ENCODE measurements at regions not wholly inside any gene's neighbourhood (a gene's known extent, or its start where the extent isn't known, plus 50 kb on each side); places are given as distances from the start of the nearest gene placed in this dataset.

- dilution Hi-C loops (cut with HindIII; ENCODE audit: low sequenced_read_pairs, unreplicated experiment) (no loop called here), in situ Hi-C loops (cut with MboI; ENCODE audit: low sequenced_read_pairs) (loop anchor here (25.0 kb wide), 1 partner anchor 816 kb away; no protein-coding TSS in a partner anchor), intact Hi-C loops (cut with micrococcal nuclease) (no loop called here)
- Histone ChIP-seq H3K18ac (ENCODE audit: low read depth, low read length) (no peak overlapping the region), H4K20me1 (ENCODE audit: insufficient read depth, low read length) (no peaks in the 10 kb centered on the region), H3K4me3 (ENCODE audit: insufficient read depth, low read depth, low read length) (no peak overlapping the region), H3K4me2 (ENCODE audit: low read depth, low read length) (no peak overlapping the region), H2BK20ac (ENCODE audit: low read depth, low read length) (no peak overlapping the region), H2BK15ac (ENCODE audit: low read depth, low read length) (no peak overlapping the region), H3K56ac (ENCODE audit: extremely low read depth, insufficient read depth, low read length) (no peak overlapping the region), H2BK5ac (ENCODE audit: low read depth, low read length, poor library complexity, severe bottlenecking) (no peak overlapping the region), H3K36me3 (ENCODE audit: control insufficient read depth, insufficient read depth, low read length) (no peaks in the 10 kb centered on the region), H3K27me3 (ENCODE audit: control insufficient read depth, insufficient read depth, low read length) (peaks cover 40% of the 10 kb centered on the region), H2AK9ac (replicated peaks; ENCODE audit: low read depth, low read length, poor library complexity) (no peak overlapping the region), H3K23ac (ENCODE audit: low read depth, low read length) (no peak overlapping the region), H3K9me1 (ENCODE audit: insufficient read depth, low read length) (no peaks in the 10 kb centered on the region), H2AFZ (replicated peaks; ENCODE audit: low read length, poor library complexity) (no peak overlapping the region), H4K91ac (ENCODE audit: insufficient read depth, low read depth, low read length) (no peak overlapping the region), H4K8ac (ENCODE audit: low read depth in 2 of 2, low read length in 2 of 2) (no peak overlapping the region), H3K79me1 (ENCODE audit: low read depth in 1 of 2, low read length in 2 of 2) (no peaks in the 10 kb centered on the region), H2AK5ac (ENCODE audit: low read depth, low read length) (no peak overlapping the region), H3K4me1 (ENCODE audit: control insufficient read depth, insufficient read depth, low read length) (no peaks in the 10 kb centered on the region), H3K27ac (ENCODE audit: insufficient read depth, low read length) (no peak overlapping the region), H3K4ac (ENCODE audit: low read depth, low read length) (no peak overlapping the region), H3K14ac (replicated peaks; ENCODE audit: low read depth, low read length) (no peak overlapping the region), H2BK120ac (ENCODE audit: low read depth, low read length) (no peak overlapping the region), H3K9ac (ENCODE audit: low read depth, low read length) (no peak overlapping the region), H4K5ac (ENCODE audit: low read depth, low read length) (no peak overlapping the region), H3K9me3 (ENCODE audit: control insufficient read depth, insufficient read depth, low read length) (no peaks in the 10 kb centered on the region)
- WGBS, 2 experiments (ENCODE audit: extremely low coverage in 2 of 2, insufficient read length in 1 of 2), result no CpG with 5 or more reads among the region's 2 CpGs
- ChIA-PET POLR2A (ENCODE audit: unreplicated experiment) (no interaction called here), CTCF (no interaction called here)
- TF ChIP-seq CHD1 (IDR thresholded peaks at IDR 0.05; ENCODE audit: low read depth, low read length) (no peak), CEBPB (IDR thresholded peaks at IDR 0.05; ENCODE audit: low read depth, low read length) (no peak), MAZ (IDR thresholded peaks at IDR 0.05; ENCODE audit: borderline replicate concordance, low read depth, low read length) (no peak), RAD21 (IDR thresholded peaks at IDR 0.05; ENCODE audit: low read length) (no peak), BHLHE40 (IDR thresholded peaks at IDR 0.05; ENCODE audit: low read depth, low read length) (no peak), ELK1 (IDR thresholded peaks at IDR 0.05; ENCODE audit: borderline replicate concordance, low read depth, low read length) (no peak), SMC3 (IDR thresholded peaks at IDR 0.05; ENCODE audit: low read depth, low read length) (no peak), CTCF (conservative IDR thresholded peaks at IDR 0.05; ENCODE audit: low read depth, low read length) (no peak), FOS (IDR thresholded peaks at IDR 0.05; ENCODE audit: low read depth, low read length) (no peak), NFE2L2 (IDR thresholded peaks at IDR 0.05; ENCODE audit: low read depth, low read length) (no peak), RFX5 (IDR thresholded peaks at IDR 0.05; ENCODE audit: low read depth, low read length) (no peak), POLR2A (IDR thresholded peaks at IDR 0.05; ENCODE audit: low read depth, low read length) (no peak), RCOR1 (IDR thresholded peaks at IDR 0.05; ENCODE audit: insufficient replicate concordance, low read length) (no peak), MXI1 (IDR thresholded peaks at IDR 0.05; ENCODE audit: borderline replicate concordance, low read depth, low read length) (no peak), USF2 (IDR thresholded peaks at IDR 0.05; ENCODE audit: low read depth, low read length) (no peak), MAFK (IDR thresholded peaks at IDR 0.05; ENCODE audit: low read depth, low read length) (no peak)
- no TSS peak for BruUV-seq (replicated peaks)
- DNase-seq, result no peak
- no peak for ATAC-seq (ENCODE audit: low read depth)
These were observed 80.6 kb upstream of the E2F8 start for GRCh38 chr11:19321351-19321750.
